OCI-LY7 (cell line): ENCODE measurements at regions not wholly inside any gene's neighbourhood (a gene's known extent, or its start where the extent isn't known, plus 50 kb on each side); places are given as distances from the start of the nearest gene placed in this dataset.

Experiments
- CTCF ChIP-seq: fragments of 200-600 bp; sonication (generic); conservative IDR thresholded peaks from 2 replicates; pipeline ENCODE4 v1.5.1; 2014; ENCODE audit warnings: mild to moderate bottlenecking, antibody characterized with exemption, low read length, moderate library complexity, mixed read lengths
- EZH2phosphoT487 ChIP-seq: fragments of 200-600 bp; sonication (generic); IDR thresholded peaks from 2 replicates; pipeline ENCODE4 v1.6.1; 2018; ENCODE audit warnings: low read depth, borderline replicate concordance, mild to moderate bottlenecking, mixed run types, antibody characterized with exemption, low read length, moderate library complexity, mixed read lengths

- TF ChIP-seq CTCF (no peak), EZH2phosphoT487 (no peak)
Measured at GRCh38 chr5:58115811-58116210, 344.1 kb downstream of the PLK2 start.
